H1 (cell line): ENCODE measurements at regions not wholly inside any gene's neighbourhood (a gene's known extent, or its start where the extent isn't known, plus 50 kb on each side); places are given as distances from the start of the nearest gene placed in this dataset.

Experiments
- CTCF ChIA-PET: fragments of 300-600 bp; sonication (Branson Sonifier 250); formaldehyde crosslinking; loops from one replicate; lab custom pipeline; 2021; ENCODE audit not compliant: partially characterized antibody; lab: Charles Lee
- POLR2A ChIA-PET: fragments of 300-600 bp; sonication (Branson Sonifier 250); formaldehyde crosslinking; loops from one replicate; lab custom pipeline; 2021; ENCODE audit warnings: inconsistent platforms; ENCODE audit not compliant: partially characterized antibody; lab: Charles Lee
- DNase-seq, 2 experiments: peaks; one replicate each; pipeline versions ENCODE4 v3.0.0 to v3.0.0-alpha.2; 2010 to 2022; ENCODE audit warnings: low spot score in 2 of 2, low read depth in 1 of 2, mixed read lengths in 1 of 2
- FAIRE-seq: peaks from 2 replicates; lab custom pipeline; 2011; peaks lifted over from hg19 to GRCh38; lab: Jason Lieb, UNC
- H2AFZ ChIP-seq: 2 replicates; pipeline ENCODE4 v1.8.1; 2012; ENCODE audit warnings: low read length, inconsistent platforms
- H2AK5ac ChIP-seq: 2 replicates; pipeline ENCODE4 v1.6.1; 2013; ENCODE audit warnings: low read depth, low read length
- H2BK120ac ChIP-seq: replicated peaks from 2 replicates; pipeline ENCODE3; 2013; ENCODE audit warnings: low read depth, low read length, inconsistent platforms
- H2BK12ac ChIP-seq: 2 replicates; pipeline ENCODE4 v1.6.1; 2013; ENCODE audit warnings: low read depth, low read length
- H2BK15ac ChIP-seq: 2 replicates; pipeline ENCODE4 v1.6.1; 2013; ENCODE audit warnings: low read length
- H2BK20ac ChIP-seq: 2 replicates; pipeline ENCODE4 v1.6.1; 2013; ENCODE audit warnings: low read length
- H2BK5ac ChIP-seq: 2 replicates; pipeline ENCODE4 v1.6.1; 2013; ENCODE audit warnings: low read depth, low read length
- H3K14ac ChIP-seq: 2 replicates; pipeline ENCODE4 v1.6.1; 2013; ENCODE audit warnings: inconsistent platforms; ENCODE audit not compliant: insufficient read length
- H3K18ac ChIP-seq: 2 replicates; pipeline ENCODE4 v1.6.1; 2013; ENCODE audit warnings: low read length; ENCODE audit errors: extremely low read depth
- H3K23ac ChIP-seq: 2 replicates; pipeline ENCODE4 v1.6.1; 2013; ENCODE audit warnings: inconsistent platforms; ENCODE audit not compliant: insufficient read length
- H3K23me2 ChIP-seq: 2 replicates; pipeline ENCODE4 v1.6.1; 2013; ENCODE audit warnings: low read depth, low read length
- H3K27ac ChIP-seq: 2 replicates; pipeline ENCODE4 v1.6.1; 2011; ENCODE audit warnings: low read depth, low read length, inconsistent platforms
- H3K27me3 ChIP-seq, 4 experiments: replicated peaks in 1 of 4; 1 replicate in 1 of 4; 2 replicates in 3 of 4; pipeline versions ENCODE4 v1.6.1 to v1.8.1; 2011 to 2013; ENCODE audit warnings: low read length in 3 of 4, mild to moderate bottlenecking in 3 of 4, inconsistent platforms in 2 of 4, mixed read lengths in 2 of 4, moderate library complexity in 1 of 4; ENCODE audit not compliant: control insufficient read depth in 3 of 4, insufficient read depth in 3 of 4; ENCODE audit errors: extremely low read depth in 1 of 4
- H3K36me3 ChIP-seq, 4 experiments: 2 replicates each; pipeline versions ENCODE4 v1.6.1 to v1.8.1; 2011 to 2013; ENCODE audit warnings: mild to moderate bottlenecking in 4 of 4, low read length in 3 of 4, moderate library complexity in 2 of 4, control low read depth in 1 of 4, inconsistent platforms in 1 of 4; ENCODE audit not compliant: insufficient read depth in 4 of 4, control insufficient read depth in 2 of 4
- H3K4ac ChIP-seq: replicated peaks from 2 replicates; pipeline ENCODE3; 2013; ENCODE audit warnings: low read length, low read depth, mixed read lengths, inconsistent platforms; ENCODE audit not compliant: insufficient read length
- H3K4me1 ChIP-seq, 4 experiments: replicated peaks in 1 of 4; 1 replicate in 1 of 4; 2 replicates in 3 of 4; pipeline versions ENCODE4 v1.6.1 to v1.8.1; 2011 to 2013; ENCODE audit warnings: low read length in 3 of 4, inconsistent platforms in 2 of 4, mixed read lengths in 1 of 4; ENCODE audit not compliant: insufficient read depth in 4 of 4, control insufficient read depth in 3 of 4
- H3K4me2 ChIP-seq, 2 experiments: 2 replicates each; pipeline versions ENCODE4 v1.6.1 to v1.8.1; 2011 to 2013; ENCODE audit warnings: low read depth in 2 of 2, low read length in 2 of 2, control low read depth in 1 of 2, inconsistent platforms in 1 of 2, mild to moderate bottlenecking in 1 of 2; ENCODE audit not compliant: insufficient read depth in 1 of 2
- H3K4me3 ChIP-seq, 4 experiments: fragments of 200-600, 300-600 bp in 1 of 4; sonication (generic), shearing (Covaris generic), sonication (Bioruptor Twin) in 1 of 4; 2 replicates each; pipeline versions ENCODE4 v1.5.1 to v1.8.1; 2011 to 2016; ENCODE audit warnings: low read length in 4 of 4, low read depth in 3 of 4, control low read depth in 2 of 4, inconsistent platforms in 2 of 4, mild to moderate bottlenecking in 2 of 4, mixed read lengths in 1 of 4, moderate library complexity in 1 of 4; ENCODE audit not compliant: insufficient read depth in 2 of 4; ENCODE audit errors: extremely low read depth in 1 of 4
- H3K56ac ChIP-seq: replicated peaks from 2 replicates; pipeline ENCODE3; 2013; ENCODE audit warnings: low read depth, mild to moderate bottlenecking, mixed read lengths, low read length, inconsistent platforms; ENCODE audit not compliant: insufficient read length
- H3K79me1 ChIP-seq: 2 replicates; pipeline ENCODE4 v1.6.1; 2013; ENCODE audit warnings: low read depth, low read length, control low read depth
- H3K79me2 ChIP-seq, 2 experiments: 2 replicates each; pipeline versions ENCODE4 v1.6.1 to v1.8.1; 2012 to 2013; ENCODE audit warnings: low read length in 2 of 2, mild to moderate bottlenecking in 2 of 2, inconsistent platforms in 1 of 2; ENCODE audit not compliant: insufficient read depth in 2 of 2, control insufficient read depth in 1 of 2
- H3K9ac ChIP-seq, 4 experiments: replicated peaks in 1 of 4; 1 replicate in 1 of 4; 2 replicates in 3 of 4; pipeline versions ENCODE4 v1.6.1 to v1.8.1; 2011 to 2013; ENCODE audit warnings: low read depth in 3 of 4, low read length in 3 of 4, control low read depth in 2 of 4, mild to moderate bottlenecking in 2 of 4, moderate library complexity in 2 of 4, inconsistent platforms in 1 of 4; ENCODE audit errors: extremely low read depth in 1 of 4
- H3K9me3 ChIP-seq, 2 experiments: 2 replicates each; pipeline versions ENCODE4 v1.6.1 to v1.8.1; 2012 to 2013; ENCODE audit warnings: mild to moderate bottlenecking in 2 of 2, moderate library complexity in 2 of 2, control low read depth in 1 of 2, inconsistent platforms in 1 of 2, low read depth in 1 of 2, low read length in 1 of 2, mixed read lengths in 1 of 2; ENCODE audit not compliant: insufficient read depth in 2 of 2
- H4K20me1 ChIP-seq, 2 experiments: replicated peaks in 1 of 2; 2 replicates each; pipeline versions ENCODE3 to v1.8.1; 2011 to 2013; ENCODE audit warnings: inconsistent platforms in 2 of 2, low read length in 2 of 2, mild to moderate bottlenecking in 1 of 2; ENCODE audit not compliant: insufficient read depth in 2 of 2, control insufficient read depth in 1 of 2
- H4K5ac ChIP-seq: 2 replicates; pipeline ENCODE4 v1.6.1; 2013; ENCODE audit warnings: low read length, low read depth, mixed read lengths, inconsistent platforms; ENCODE audit not compliant: insufficient read length
- H4K8ac ChIP-seq: 2 replicates; pipeline ENCODE4 v1.8.0; 2013; ENCODE audit warnings: mild to moderate bottlenecking, moderate library complexity, low read length, inconsistent platforms; ENCODE audit not compliant: insufficient read depth; ENCODE audit errors: extremely low read depth
- H4K91ac ChIP-seq: replicated peaks from 2 replicates; pipeline ENCODE3; 2013; ENCODE audit warnings: low read length, mixed read lengths, inconsistent platforms; ENCODE audit not compliant: insufficient read length
- CHD1 ChIP-seq: IDR thresholded peaks from 2 replicates; pipeline ENCODE4 v1.6.1; 2012; ENCODE audit warnings: low read depth, low read length, improper control_type of control experiment
- CTBP2 ChIP-seq: IDR thresholded peaks from 2 replicates; pipeline ENCODE4 v1.7.0; 2011; ENCODE audit warnings: borderline replicate concordance, mild to moderate bottlenecking, moderate library complexity, mixed read lengths, low read length; ENCODE audit not compliant: insufficient read depth, insufficient read length
- E2F6 ChIP-seq: IDR thresholded peaks from 2 replicates; pipeline ENCODE4 v1.6.1; 2012; ENCODE audit warnings: inconsistent platforms
- EGR1 ChIP-seq: IDR thresholded peaks from 2 replicates; pipeline ENCODE4 v1.6.1; 2011; ENCODE audit warnings: low read depth, low read length, borderline replicate concordance
- FOSL1 ChIP-seq: IDR thresholded peaks from 2 replicates; pipeline ENCODE4 v1.6.1; 2011; ENCODE audit warnings: mild to moderate bottlenecking, low read depth, low read length, moderate library complexity; ENCODE audit not compliant: insufficient read depth
- KDM1A ChIP-seq: fragments of 200-600, 300-600 bp; sonication (generic); IDR thresholded peaks from 2 replicates; pipeline ENCODE4 v1.7.1; 2016; ENCODE audit warnings: mild to moderate bottlenecking, low read length, borderline replicate concordance
- KDM4A ChIP-seq: IDR thresholded peaks from one replicate; pipeline ENCODE4 v1.7.1; 2012; ENCODE audit warnings: low read depth, mild to moderate bottlenecking, moderate library complexity, low read length, inconsistent platforms; ENCODE audit not compliant: severe bottlenecking
- KDM5A ChIP-seq: fragments of 200-600 bp; IDR thresholded peaks from 2 replicates; pipeline ENCODE4 v1.7.1; 2012; ENCODE audit warnings: mild to moderate bottlenecking, low read length, inconsistent platforms, mixed read lengths
- PHF8 ChIP-seq: fragments of 200-600 bp; sonication (generic); conservative IDR thresholded peaks from 2 replicates; pipeline ENCODE4 v1.7.1; 2012; ENCODE audit warnings: low read depth, mild to moderate bottlenecking, inconsistent platforms, low read length, moderate library complexity
- RAD21 ChIP-seq, 2 experiments: IDR thresholded peaks in 1 of 2; conservative IDR thresholded peaks in 1 of 2; 2 replicates each; pipeline ENCODE4 v1.6.1; 2011; ENCODE audit warnings: low read depth in 2 of 2, low read length in 2 of 2, improper control_type of control experiment in 1 of 2, inconsistent platforms in 1 of 2, mild to moderate bottlenecking in 1 of 2, moderate library complexity in 1 of 2
- TCF12 ChIP-seq: IDR thresholded peaks from 2 replicates; pipeline ENCODE4 v1.6.1; 2011; ENCODE audit warnings: low read depth, mild to moderate bottlenecking, low read length
- WGBS, 2 experiments: shearing (Covaris generic) in 1 of 2; methylation state at CpG; one replicate each; pipeline versions ENCODE4 v1.1.6 to v1.1.7; 2013 to 2015; ENCODE audit warnings: low lambda C conversion rate in 2 of 2, mixed read lengths in 2 of 2, inconsistent platforms in 1 of 2, low coverage in 1 of 2, missing lambda C conversion rate in 1 of 2; ENCODE audit not compliant: insufficient replicate concordance in 2 of 2, insufficient coverage in 1 of 2, insufficient read length in 1 of 2; ENCODE audit errors: extremely low coverage in 1 of 2, missing lambda C conversion rate in 1 of 2; 5-methylcytosine and 5-hydroxymethylcytosine counted together
- TF ChIP-seq, protein P1 (sequence below): IDR thresholded peaks from 2 replicates; pipeline ENCODE4 v1.6.1; 2011; ENCODE audit warnings: low read depth, mild to moderate bottlenecking, low read length; ENCODE audit not compliant: insufficient read depth
- TF ChIP-seq, protein P2 (sequence below): IDR thresholded peaks from 2 replicates; pipeline ENCODE4 v1.6.1; 2012; ENCODE audit warnings: inconsistent platforms

DNA sequence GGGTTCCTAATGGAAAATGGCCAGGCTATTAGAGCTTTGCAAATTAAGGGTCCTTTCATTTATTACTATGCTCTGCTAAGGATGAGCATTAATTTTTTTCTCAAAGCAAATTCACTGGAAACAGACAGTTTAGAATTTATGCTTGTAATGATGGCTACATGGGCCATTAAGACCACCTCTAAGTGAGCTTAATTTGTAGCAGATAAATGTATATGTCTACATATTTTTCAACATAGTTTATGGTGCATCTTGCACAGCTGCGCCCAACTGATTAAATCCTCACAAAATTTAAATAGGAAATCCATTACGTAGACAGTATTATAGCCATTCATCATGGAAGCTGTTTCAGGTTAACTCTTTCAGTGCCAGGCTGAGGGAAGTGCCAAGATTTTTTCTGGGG, 220.9 kb downstream of the CBLN1 start:
- no peaks in the 10 kb centered on the region for H3K27me3 ChIP-seq
- H3K23me2 ChIP-seq, result no peaks in the 10 kb centered on the region
- H3K4me3 ChIP-seq, result no peak overlapping the region
- no peak overlapping the region for H4K8ac ChIP-seq
- H3K4me1 ChIP-seq, result peaks cover 0 to 6% (median 0%) of the 10 kb centered on the region in 4 experiments; a peak in 4 of 7 replicates
- H2BK15ac ChIP-seq, result no peak overlapping the region
- FAIRE-seq (no peak), DNase-seq (no peak)
- no peak overlapping the region for H2AK5ac ChIP-seq
- no peak overlapping the region for H2AFZ ChIP-seq
- no peak overlapping the region for H2BK12ac ChIP-seq
- H4K5ac ChIP-seq, result no peak overlapping the region
- H3K9me3 ChIP-seq, result no peaks in the 10 kb centered on the region
- H2BK20ac ChIP-seq, result no peak overlapping the region
- H2BK5ac ChIP-seq, result no peak overlapping the region
- H3K4ac ChIP-seq, result no peak overlapping the region
- H3K27ac ChIP-seq, result no peak overlapping the region
- no peak overlapping the region for H3K23ac ChIP-seq
- no peak overlapping the region for H4K91ac ChIP-seq
- H3K56ac ChIP-seq, result no peak overlapping the region
- no peaks in the 10 kb centered on the region for H4K20me1 ChIP-seq
- CTCF ChIA-PET, result interaction anchor here (0.6 to 2.0 kb wide), 9 partner anchors 8 to 290 kb away, joined by 3 to 9 read pairs (median 4); no protein-coding TSS in a partner anchor
- no peak overlapping the region for H3K14ac ChIP-seq
- no peak overlapping the region for H2BK120ac ChIP-seq
- POLR2A ChIA-PET, result no interaction called here
- H3K9ac ChIP-seq, result no peak overlapping the region
- WGBS, 2 experiments, result 78% methylated on average over 2 of the region's 2 CpGs; no CpG with 5 or more reads in 1 of the 2 experiments
- H3K79me1 ChIP-seq, result no peaks in the 10 kb centered on the region
- H3K18ac ChIP-seq, result no peak overlapping the region
- H3K79me2 ChIP-seq, result no peaks in the 10 kb centered on the region
- H3K4me2 ChIP-seq, result no peak overlapping the region
- no peaks in the 10 kb centered on the region for H3K36me3 ChIP-seq
- TF ChIP-seq CTBP2 (no peak), E2F6 (no peak), KDM1A (no peak), RAD21 (IDR thresholded peaks at IDR 0.05 in 1 of 2, conservative IDR thresholded peaks at IDR 0.05 in 1 of 2; ENCODE audit: low read depth in 2 of 2, low read length in 2 of 2) (no peak), KDM4A (no peak), FOSL1 (no peak), TCF12 (no peak), CHD1 (no peak), EGR1 (no peak), PHF8 (no peak), KDM5A (no peak)
- TF ChIP-seq, protein P1, sequence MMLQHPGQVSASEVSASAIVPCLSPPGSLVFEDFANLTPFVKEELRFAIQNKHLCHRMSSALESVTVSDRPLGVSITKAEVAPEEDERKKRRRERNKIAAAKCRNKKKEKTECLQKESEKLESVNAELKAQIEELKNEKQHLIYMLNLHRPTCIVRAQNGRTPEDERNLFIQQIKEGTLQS, result no peak
- TF ChIP-seq, protein P2, sequence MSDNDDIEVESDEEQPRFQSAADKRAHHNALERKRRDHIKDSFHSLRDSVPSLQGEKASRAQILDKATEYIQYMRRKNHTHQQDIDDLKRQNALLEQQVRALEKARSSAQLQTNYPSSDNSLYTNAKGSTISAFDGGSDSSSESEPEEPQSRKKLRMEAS, result no peak
